Left colon (tissue), 2 donors: ENCODE measurements at regions not wholly inside any gene's neighbourhood (a gene's known extent, or its start where the extent isn't known, plus 50 kb on each side); places are given as distances from the start of the nearest gene placed in this dataset.

Experiments
- ATAC-seq: fragments of 200-7000 bp; cut with Tn5 transposase; one replicate; pipeline ENCODE4 v1.9.1; 2020; ENCODE audit warnings: mild to moderate bottlenecking, moderate library complexity
- DNase-seq, 2 donors: peaks; one replicate each; pipeline ENCODE4 v3.0.0-alpha.2; 2020
- intact Hi-C, 2 donors: fragments of 100-400 bp; cut with DNase I in 1 of 2; cut with micrococcal nuclease in 1 of 2; formaldehyde crosslinking; loops; one replicate each; pipeline versions ENCODE4 v1.11.2 to v1.14.0; 2022; cut with DNase I, micrococcal nuclease
- donor health status: DM: no; HTN: no; CAD: no.
- donor health status: DM: yes; HTN: yes; CAD: no.

DNA sequence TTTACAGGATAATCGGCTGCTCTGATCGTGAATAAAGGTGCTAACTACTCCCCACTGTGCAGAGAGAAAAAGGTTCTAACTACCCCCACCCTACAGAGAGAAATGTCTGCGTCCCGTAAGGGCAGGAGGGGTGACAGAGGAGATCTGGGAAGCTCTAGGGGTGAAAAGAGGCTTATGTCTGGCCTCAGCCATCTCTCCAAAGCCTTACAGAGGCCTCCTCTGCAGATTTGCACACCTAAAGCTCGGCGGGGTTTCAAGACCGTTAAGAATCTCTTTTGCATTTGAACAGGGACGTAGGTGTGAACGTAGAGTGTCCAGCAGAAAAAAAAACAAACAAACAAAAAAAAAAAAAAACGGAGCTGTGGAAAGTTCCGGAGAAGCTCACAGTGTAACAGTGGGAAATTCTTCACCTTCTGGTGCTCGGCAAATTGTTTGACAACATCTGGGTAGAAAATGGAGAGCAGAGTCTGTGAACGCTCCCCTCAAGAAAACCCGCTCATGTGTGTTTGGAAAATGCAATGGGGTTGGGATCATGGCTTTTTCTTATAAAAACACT is 161.0 kb downstream of the SHOX start:
- DNase-seq (no peak), ATAC-seq (no peak)
- intact Hi-C loops = no loop called here

DNA sequence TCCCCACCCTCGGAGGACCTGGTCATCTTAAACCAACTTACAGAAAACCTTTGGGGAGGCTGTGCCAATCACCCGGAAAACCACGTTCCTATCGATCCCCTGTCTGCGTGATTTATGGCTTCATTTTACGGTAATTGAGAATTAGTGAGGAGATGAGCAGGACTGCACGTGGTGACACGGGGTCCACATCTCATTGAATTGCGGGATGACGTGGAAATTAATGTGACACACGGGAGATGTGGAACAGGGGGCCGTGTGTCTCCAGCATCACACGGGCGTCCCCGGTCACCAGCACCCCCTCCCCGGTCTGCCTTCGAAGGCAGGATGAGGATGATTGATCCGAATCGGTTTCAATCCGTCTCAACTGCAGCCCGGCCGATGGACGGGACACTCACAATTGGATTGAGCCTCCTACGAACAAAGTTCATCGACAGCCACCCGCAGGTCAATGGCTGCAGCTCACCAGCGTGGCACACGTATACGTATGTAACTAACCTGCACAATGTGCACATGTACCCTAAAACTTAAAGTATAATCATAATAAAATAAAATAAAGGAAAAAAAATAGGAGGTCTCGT is 160.3 kb downstream of the SHOX start:
- intact Hi-C loops = no loop called here
- no peak for ATAC-seq

DNA sequence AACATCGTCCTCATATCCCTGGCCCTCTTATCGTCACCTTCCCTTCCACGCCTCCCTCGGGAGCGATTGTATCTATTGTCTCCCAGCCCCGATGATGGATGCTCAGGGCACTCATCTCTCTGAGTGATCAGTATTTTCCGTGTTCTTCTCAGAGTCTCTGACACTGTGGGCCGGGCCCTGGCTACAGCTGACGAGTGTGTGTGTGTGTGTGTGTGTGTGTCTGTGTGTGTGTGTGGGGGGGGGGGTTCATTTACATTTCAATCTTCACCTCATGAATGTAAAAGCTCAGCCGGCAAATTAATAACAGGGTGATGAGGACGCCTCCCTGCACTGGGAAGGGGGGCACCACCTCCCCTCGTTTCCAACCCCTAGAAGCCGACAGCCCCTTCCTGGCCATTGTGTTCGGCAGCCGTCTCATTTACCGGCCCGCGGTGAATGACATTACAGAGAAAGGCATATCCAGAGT is 159.5 kb downstream of the SHOX start:
- ATAC-seq (no peak), DNase-seq (no peak)
- intact Hi-C loops = no loop called here

More for the DNA sequence above, 160.3 kb downstream of the SHOX start:
- no peak for DNase-seq

DNA sequence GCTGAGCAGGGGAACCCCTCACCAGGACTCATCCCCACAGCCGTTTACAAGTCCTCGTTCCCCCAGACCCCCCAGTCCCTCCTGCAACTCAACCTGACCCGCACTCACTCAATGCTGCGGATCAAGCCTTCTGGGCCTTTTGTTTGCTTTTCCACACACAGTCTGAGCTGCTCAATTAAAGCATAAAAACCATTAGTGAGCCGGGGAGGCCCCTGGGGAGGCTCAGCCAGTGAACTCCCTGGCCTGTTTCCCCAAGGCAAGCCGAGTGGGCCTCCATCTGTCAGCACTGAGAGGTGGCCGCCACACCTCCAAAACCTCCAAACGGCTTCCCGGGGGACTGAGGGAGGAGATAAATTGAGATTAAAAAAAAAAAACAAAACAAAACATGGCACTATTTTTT is 158.5 kb downstream of the SHOX start:
- ATAC-seq (no peak), DNase-seq (no peak)
- intact Hi-C loops = no loop called here

DNA sequence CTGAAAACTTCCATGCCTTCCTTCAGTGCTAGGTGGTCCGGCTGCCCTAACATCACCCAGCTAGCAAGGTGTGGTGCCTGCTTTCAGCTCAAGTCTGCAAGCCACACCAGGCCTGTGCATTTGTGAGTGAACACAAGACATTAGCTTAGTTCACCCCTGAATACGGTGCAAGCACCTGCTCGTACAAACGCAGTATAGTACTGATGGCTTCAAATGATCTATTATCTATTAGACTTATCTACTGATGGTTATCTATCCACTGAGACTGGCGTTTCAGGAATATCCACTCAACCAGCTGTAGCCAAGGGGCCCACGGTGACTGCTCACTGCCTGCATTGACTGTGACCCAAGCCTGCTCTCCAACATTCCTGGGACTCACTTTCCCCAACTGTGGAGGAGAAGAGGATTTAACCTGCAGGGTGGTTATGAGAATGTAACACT is 155.9 kb downstream of the SHOX start:
- intact Hi-C loops = no loop called here
- DNase-seq (no peak), ATAC-seq (no peak)

DNA sequence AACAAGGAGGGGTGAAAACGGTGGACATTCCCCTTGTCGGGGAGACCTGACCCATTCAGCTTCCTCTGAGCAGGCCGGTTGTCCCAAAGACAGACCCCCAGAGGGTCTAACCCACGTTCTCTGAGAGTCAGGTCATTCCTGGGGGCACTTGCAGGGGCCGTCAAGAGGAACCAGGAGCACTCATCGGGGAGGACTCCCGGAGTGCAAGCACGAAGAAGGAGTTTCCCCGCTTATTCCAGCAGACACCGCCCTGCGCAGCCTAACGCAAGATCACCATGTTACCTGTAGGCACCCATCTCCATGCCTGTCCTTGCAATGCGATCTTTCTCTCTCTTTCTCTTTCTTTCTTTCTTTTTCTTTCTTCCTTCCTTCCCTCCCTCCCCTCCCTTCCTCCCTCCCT is 154.2 kb downstream of the SHOX start:
- intact Hi-C loops = no loop called here
- no peak for DNase-seq
- no peak for ATAC-seq

DNA sequence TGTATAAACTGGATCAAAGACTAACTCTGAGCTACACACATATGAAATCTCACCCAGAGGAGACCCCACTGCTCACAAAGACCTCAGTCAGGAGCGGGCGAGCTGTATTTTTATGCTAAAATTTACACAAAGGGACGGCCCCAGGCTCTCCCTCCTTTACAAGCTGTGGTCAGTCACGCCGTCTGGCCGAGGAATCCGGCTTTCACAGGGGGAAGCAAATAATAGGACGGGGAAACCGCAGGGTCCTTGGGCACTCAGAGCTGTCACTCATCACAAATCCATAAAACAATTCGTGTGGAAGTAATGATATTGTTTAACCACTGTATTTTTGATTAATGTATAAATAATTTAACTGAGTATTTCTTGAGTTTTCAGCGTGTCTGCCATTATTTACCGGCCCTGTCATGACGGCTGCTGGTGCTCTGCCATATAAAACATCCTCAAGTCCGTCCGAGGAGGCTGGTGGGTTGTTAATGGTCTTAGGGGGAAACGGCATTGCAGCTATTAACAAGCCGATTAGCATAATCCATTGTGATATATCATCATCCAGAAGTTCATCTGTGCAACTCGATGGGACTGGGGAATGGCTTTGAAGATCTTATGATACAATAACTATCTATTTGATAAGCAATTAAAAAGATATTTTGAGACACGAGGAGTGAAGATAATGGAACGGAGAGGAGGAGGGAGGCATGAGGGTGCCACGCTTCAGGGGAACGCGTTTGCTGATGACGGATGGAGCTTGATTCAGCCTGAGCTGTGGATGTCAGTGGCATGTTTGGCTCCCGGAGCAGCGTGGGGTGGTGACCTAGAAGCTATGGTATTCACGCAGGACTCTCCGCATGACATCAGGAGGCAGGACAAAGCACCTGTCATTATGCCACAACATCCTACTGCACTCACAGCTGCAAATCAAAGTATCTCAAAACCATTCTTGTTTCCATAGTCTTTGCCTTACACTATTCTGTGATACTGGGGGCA is 150.9 kb downstream of the SHOX start:
- ATAC-seq (no peak), DNase-seq (no peak)
- intact Hi-C loops = no loop called here

DNA sequence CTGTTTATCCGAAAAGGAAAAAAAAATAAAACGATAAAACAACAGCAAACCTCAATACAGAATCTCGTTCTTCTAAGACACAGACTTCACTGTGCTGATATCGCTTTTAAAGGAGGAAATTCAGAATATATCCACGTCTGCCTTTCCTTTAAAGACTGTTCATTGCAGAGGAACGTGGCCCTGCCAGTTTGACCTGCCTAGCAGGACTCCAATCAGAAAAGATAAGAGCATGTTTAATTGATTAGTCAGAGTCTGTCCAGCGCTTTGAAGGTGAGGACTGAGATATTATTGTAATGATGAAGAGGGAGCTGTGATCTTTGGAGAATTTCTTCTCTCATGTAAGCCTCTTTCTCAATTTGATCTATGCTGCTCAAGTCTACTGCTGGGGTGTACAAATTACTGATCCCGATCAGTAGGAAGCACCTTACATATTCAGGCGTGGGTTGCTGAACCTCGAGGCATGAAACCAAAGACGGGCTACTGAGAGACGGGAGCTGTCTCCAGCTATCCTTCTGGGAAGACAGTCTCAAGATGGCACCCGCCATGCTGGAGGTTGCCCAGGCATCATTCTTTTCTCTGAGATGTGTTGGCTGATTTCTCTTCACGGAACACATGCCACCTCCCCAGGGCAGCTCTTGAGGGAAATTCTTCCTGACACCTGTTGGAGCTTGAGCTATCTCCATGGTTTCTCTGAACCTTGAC is 146.1 kb downstream of the SHOX start:
- intact Hi-C loops = no loop called here
- ATAC-seq (no peak), DNase-seq (no peak)

DNA sequence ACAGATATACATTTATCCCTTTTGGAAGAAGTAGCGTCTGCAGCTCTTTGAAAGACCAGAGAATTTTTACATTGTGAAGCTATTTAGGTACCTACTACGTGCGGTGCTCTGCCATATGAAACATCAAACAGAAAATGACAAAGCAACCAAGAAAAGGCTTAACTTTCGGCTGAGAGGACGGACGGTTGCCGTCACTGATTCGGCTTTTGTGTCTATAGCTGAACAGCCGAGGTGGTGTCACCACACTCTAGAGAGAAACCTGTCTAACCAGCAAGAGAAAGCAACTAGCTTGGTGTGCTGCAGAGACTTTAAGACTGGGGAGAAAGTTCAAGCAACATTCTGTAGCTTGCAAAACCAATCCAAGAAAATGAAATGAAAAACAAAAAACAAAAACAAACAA is 145.5 kb downstream of the SHOX start:
- intact Hi-C loops = no loop called here
- ATAC-seq = no peak
- DNase-seq = no peak

DNA sequence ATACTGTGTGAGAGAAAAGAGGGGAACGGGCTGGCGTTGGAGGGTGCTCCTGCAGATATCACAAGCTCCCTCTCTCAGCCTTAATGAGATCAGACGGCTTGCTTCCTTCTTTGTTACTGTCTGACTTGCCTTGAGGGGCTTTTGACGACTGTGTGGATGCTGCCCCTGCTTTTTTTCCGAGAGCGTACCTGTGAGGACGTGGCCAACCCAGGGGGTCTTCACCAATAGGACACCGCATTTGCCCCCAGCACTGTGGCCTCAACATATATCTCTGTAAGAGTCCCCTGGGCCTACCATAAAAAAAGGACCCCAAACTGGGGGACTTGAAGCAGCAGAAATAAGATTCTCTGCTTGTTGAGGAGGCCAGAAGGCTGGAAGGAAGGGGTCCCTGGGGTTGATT is 143.9 kb downstream of the SHOX start:
- DNase-seq (no peak), ATAC-seq (no peak)
- intact Hi-C loops = no loop called here

DNA sequence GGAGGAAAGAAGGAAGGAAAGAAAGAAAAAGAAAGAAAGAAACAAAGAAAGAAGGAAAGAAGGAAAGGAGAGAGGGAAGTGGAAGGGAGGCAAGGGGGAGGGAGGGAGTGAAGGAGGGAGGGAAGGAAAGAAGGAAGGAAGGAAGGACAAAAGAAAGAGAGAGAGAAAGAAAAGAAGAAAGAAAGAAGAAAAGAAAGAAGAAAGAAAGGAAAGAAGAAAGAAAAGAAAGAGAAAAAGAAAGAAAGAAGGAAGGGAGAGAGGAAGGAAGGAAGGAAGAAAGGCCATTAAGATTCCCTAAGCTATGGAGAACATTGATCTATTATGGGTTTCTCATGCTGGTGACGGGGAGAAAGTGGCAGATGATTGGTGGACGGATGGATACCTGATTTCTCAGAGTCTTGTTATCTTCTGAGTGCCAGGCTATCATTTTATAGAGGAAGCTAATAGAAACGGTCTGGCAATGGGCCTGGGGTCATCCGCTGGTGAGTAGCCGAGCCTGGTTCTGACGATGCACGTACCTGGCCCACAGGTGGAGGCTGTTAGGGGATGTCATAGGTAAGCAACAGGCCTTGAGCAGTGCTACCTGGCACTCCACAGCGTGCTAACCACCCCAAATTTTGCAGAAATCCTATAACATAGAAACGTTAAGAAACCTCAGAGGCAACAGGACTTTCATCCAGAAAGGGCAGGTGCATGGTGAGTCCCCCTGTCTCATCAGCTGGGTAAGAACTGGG is 142.9 kb downstream of the SHOX start:
- DNase-seq (no peak), ATAC-seq (no peak)
- intact Hi-C loops = no loop called here

DNA sequence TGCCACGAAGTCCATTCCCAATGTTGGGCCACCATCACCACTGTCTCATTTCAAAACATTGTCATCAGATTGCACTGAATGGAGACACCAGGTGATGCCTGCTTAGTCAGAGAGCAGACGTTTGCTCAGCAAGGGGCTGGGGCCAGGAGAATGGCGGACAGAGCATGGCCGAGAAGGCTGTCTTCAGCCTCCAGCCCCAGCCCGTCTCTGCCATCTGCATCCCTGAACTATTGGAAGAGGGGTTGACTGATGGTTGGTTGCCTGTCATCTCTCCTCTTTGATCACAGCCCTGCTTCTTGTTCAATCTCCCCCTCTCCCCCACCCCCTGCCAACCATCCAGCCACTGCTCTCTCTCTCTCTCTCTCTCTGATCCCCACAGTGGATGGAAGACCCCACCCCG is 140.9 kb downstream of the SHOX start:
- DNase-seq (no peak), ATAC-seq (no peak)
- intact Hi-C loops = no loop called here

DNA sequence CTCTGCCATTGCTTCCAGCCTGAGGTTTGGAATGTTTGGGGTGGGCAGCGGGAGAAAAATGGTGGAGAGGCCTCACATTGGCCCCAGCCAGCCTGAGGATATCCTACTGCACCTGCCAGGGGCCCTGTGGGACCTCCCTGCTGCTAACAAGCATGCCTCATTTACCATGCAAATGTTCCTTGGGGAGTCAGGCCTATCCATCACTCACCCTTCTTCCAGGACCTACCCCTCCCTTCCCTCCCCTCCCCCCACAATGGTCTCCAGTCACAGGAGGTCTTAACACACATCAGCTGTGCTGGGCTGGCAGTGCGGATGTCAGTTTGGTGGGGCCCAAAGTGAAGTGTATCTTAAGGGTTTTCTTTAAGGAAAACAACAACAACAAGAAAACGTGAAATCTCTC is 139.2 kb downstream of the SHOX start:
- intact Hi-C loops = no loop called here
- no peak for DNase-seq
- no peak for ATAC-seq

DNA sequence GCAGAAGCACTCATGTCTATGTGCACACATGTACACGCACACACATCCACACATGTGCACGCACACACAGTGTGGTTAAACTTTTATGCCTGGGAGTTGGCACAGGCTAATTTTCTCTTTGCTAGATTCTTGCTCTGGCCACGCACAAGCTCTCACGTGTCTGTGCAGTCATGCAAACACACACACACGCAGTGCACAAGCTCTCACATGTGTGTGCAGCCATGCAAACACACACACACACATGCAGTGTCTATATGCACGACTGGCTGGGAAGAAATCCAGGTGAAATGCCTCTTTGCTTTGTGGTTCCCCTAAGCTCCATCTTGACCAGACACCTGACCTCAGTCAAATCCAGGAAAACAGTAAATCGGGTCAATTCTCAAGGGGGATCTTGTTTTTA is 138.0 kb downstream of the SHOX start:
- ATAC-seq (no peak), DNase-seq (no peak)
- intact Hi-C loops = no loop called here

DNA sequence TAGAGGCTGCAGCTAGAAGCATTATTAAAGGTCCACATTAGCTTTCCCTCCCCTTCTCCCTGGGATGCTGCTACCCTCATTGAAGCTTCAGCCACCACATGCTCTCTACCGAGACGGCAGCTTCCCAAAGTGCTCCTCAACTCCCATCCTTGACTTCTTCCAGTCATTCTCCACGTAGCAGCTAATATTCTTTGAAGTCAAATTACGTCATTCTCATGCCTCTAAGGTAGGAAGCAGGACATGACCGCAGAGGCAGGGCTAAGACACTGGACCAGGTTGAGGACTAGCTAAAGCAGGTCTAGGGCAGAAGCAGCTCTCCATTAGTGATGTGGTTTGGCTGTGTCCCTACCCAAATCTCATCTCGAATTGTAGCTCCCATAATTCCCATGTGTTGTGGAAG is 128.3 kb downstream of the SHOX start:
- no peak for ATAC-seq
- no peak for DNase-seq
- intact Hi-C loops = no loop called here

DNA sequence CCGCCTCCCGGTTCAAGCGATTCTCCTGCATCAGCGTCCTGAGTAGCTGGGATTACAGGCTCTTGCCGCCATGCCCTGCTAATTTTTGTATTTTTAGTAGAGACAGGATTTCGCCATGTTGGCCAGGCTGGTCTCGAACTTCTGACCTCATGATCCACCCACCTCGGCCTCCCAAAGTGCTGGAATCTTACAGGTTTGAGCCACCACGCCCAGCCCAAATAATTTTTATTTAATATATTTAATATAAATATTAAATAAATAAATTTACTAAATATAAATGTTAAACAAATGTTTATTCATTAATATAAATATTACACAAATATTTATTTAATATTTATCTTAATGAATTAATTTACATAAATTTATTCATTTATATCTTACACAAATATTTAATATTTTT is 120.2 kb downstream of the SHOX start:
- intact Hi-C loops = no loop called here
- no peak for DNase-seq
- ATAC-seq = no peak

DNA sequence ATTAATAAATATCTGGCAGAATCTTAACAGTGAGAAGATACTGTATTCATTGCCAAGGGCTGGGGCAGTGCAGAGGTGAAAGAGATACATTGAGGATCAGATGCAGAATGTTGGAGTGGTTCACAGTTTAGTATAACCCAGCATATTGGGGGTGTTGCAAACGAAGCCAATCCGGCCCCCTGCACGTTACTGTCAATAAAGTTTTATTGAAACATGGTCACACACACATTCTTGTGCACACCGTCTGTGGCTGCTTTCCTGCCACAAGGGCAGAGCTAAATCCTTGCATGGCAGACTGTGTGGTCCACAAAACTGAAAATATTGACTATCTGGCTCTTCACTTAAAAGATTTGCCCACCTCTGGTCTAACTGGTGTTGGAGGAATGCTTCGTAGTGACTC is 119.7 kb downstream of the SHOX start:
- DNase-seq (no peak), ATAC-seq (no peak)
- intact Hi-C loops = no loop called here

DNA sequence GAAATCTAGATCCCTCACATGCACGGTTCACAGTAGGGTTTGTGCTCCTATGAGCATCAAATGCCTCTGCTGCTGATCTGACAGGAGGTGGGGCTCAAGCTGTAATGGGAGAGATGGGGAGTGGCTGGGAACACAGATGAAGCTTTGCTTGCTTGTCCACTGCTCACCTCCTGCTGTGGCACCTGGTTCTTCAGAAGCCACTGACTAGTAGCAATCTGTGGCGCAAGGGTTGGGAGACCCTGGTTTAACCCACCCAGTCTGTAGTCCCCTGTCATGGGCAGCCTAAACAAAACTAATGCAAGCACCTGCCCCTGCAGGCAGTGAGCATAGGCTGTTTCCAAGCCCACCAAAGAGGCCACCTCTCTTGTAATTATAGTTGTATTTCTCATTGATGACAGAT is 116.6 kb downstream of the SHOX start:
- DNase-seq (no peak), ATAC-seq (no peak)
- intact Hi-C loops = no loop called here

DNA sequence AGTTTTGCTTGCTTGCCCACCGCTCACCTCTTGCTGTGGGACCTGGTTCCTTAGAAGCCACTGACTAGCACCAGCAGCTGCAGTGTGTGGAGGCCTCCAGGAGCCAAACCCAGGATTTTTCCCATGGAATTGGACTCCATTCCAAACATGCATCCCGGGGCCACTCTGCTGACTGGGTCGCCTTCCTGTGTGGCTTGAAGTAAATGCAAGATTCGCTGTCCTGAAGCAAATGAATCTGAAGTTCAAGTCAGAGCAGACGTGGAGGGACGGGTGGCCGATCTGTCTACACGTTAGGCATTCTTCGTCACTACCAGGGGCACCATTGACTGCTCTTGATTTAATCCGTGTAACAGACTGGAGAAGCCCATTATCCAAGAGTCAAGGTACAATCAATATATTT is 109.0 kb downstream of the SHOX start:
- ATAC-seq (no peak), DNase-seq (no peak)
- intact Hi-C loops = no loop called here
